Sigmoid colon (tissue), 6 donors: ENCODE measurements at regions not wholly inside any gene's neighbourhood (a gene's known extent, or its start where the extent isn't known, plus 50 kb on each side); places are given as distances from the start of the nearest gene placed in this dataset.

ENCODE experiments used
- DNase-seq: peaks from one replicate; pipeline ENCODE4 v3.0.0-alpha.2; 2019
- H3K27ac ChIP-seq, 4 donors: fragments of 200-600 bp; sonication (generic); one replicate each; pipeline ENCODE4 v1.5.1; 2016 to 2019; ENCODE audit warnings: mild to moderate bottlenecking in 1 of 4
- H3K27me3 ChIP-seq, 3 donors: fragments of 200-600 bp; sonication (generic); one replicate each; pipeline ENCODE4 v1.5.1; 2019; ENCODE audit warnings: mild to moderate bottlenecking in 1 of 3
- H3K36me3 ChIP-seq, 4 donors: fragments of 200-600 bp; sonication (generic); one replicate each; pipeline ENCODE4 v1.5.1; 2016 to 2019
- H3K4me1 ChIP-seq, 4 donors: fragments of 200-600 bp; sonication (generic); one replicate each; pipeline ENCODE4 v1.5.1; 2017 to 2019
- H3K4me3 ChIP-seq, 4 donors: fragments of 200-600 bp; sonication (generic); one replicate each; pipeline ENCODE4 v1.5.1; 2017 to 2019; ENCODE audit warnings: mild to moderate bottlenecking in 2 of 4, moderate library complexity in 1 of 4
- H3K9me3 ChIP-seq, 4 donors: fragments of 200-600 bp in 3 of 4; sonication (generic) in 3 of 4; one replicate each; pipeline versions ENCODE4 v1.5.1 to v1.6.1; 2013 to 2019
- CTCF ChIP-seq, 4 experiments: fragments of 450-650 bp in 3 of 4; fragments of 200-600 bp in 1 of 4; IDR thresholded peaks; one replicate each; pipeline ENCODE4 v1.5.1; 2016 to 2019; ENCODE audit warnings: antibody characterized with exemption in 4 of 4, mild to moderate bottlenecking in 3 of 4, moderate library complexity in 2 of 4
- EP300 ChIP-seq, 4 donors: sonication (generic); formaldehyde crosslinking; IDR thresholded peaks; one replicate each; pipeline ENCODE4 v1.6.1; 2017; ENCODE audit warnings: antibody characterized with exemption in 4 of 4
- POLR2A ChIP-seq, 2 donors: fragments of 450-650 bp; IDR thresholded peaks; one replicate each; pipeline ENCODE4 v1.6.1; 2016; ENCODE audit warnings: antibody characterized with exemption in 2 of 2, mild to moderate bottlenecking in 2 of 2, moderate library complexity in 2 of 2
- POLR2AphosphoS5 ChIP-seq, 4 donors: sonication (generic); formaldehyde crosslinking; IDR thresholded peaks; one replicate each; pipeline ENCODE4 v1.6.1; 2017; ENCODE audit warnings: antibody characterized with exemption in 4 of 4
- whole genome bisulfite sequencing, 2 donors: extraction: QIAGEN DNeasy Blood & Tissue Kit; methylation state at CpG; one replicate each; pipeline ENCODE4 v1.1.7; 2013; 5-methylcytosine and 5-hydroxymethylcytosine counted together
- intact Hi-C: fragments of 100-400 bp; cut with DNase I; formaldehyde crosslinking; loops from one replicate; pipeline ENCODE4 v1.15.1; 2023
- donor health status: healthy with polysubstance abuse.
- donor health status: healthy.

GRCh38 chr1:36642802-36643201 lies 160.1 kb upstream of the CSF3R start:
- peaks cover 0 to 6% (median 0%) of the 10 kb centered on the region in 3 donors for H3K27me3 ChIP-seq
- no peak overlapping the region for H3K27ac ChIP-seq
- no peak overlapping the region for H3K4me3 ChIP-seq
- H3K9me3 ChIP-seq: no peaks in the 10 kb centered on the region
- DNase-seq: no peak
- intact Hi-C loops: no loop called here
- 91 to 96% methylated on average over 2 of the region's 2 CpGs for WGBS, 2 donors
- no peaks in the 10 kb centered on the region for H3K36me3 ChIP-seq
- H3K4me1 ChIP-seq: no peaks in the 10 kb centered on the region
- TF ChIP-seq POLR2A (IDR thresholded peaks at IDR 0.05): no peak
- no peak for TF ChIP-seq CTCF (IDR thresholded peaks at IDR 0.05)
- TF ChIP-seq EP300 (IDR thresholded peaks at IDR 0.05): no peak
- no peak for TF ChIP-seq POLR2AphosphoS5 (IDR thresholded peaks at IDR 0.05)

- no peak for TF ChIP-seq EP300 (IDR thresholded peaks at IDR 0.05)
- TF ChIP-seq POLR2AphosphoS5 (IDR thresholded peaks at IDR 0.05): no peak
- TF ChIP-seq CTCF (IDR thresholded peaks at IDR 0.05): no peak
- TF ChIP-seq POLR2A (IDR thresholded peaks at IDR 0.05): no peak
Measured at GRCh38 chr1:36641776-36642175, 159.1 kb upstream of the CSF3R start.

GRCh38 chr1:36639461-36639860 lies 156.7 kb upstream of the CSF3R start:
- TF ChIP-seq POLR2A (IDR thresholded peaks at IDR 0.05) (no peak), POLR2AphosphoS5 (IDR thresholded peaks at IDR 0.05) (no peak), EP300 (IDR thresholded peaks at IDR 0.05) (no peak), CTCF (IDR thresholded peaks at IDR 0.05) (no peak)
- Histone ChIP-seq H3K4me1 (no peaks in the 10 kb centered on the region), H3K9me3 (no peaks in the 10 kb centered on the region), H3K27ac (no peak overlapping the region), H3K4me3 (no peak overlapping the region), H3K27me3 (no peaks in the 10 kb centered on the region), H3K36me3 (no peaks in the 10 kb centered on the region)
- no peak for DNase-seq
- 87 to 91% methylated on average over 2 of the region's 2 CpGs for WGBS, 2 donors
- intact Hi-C loops: no loop called here

More at GRCh38 chr1:36641776-36642175, 159.1 kb upstream of the CSF3R start:
- H3K4me1 ChIP-seq: no peaks in the 10 kb centered on the region
- no peaks in the 10 kb centered on the region for H3K36me3 ChIP-seq
- DNase-seq: no peak
- 72 to 83% methylated on average over 1 of the region's 1 CpG for WGBS, 2 donors
- no peak overlapping the region for H3K27ac ChIP-seq
- H3K9me3 ChIP-seq: no peaks in the 10 kb centered on the region
- intact Hi-C loops: no loop called here
- H3K4me3 ChIP-seq: no peak overlapping the region
- no peaks in the 10 kb centered on the region for H3K27me3 ChIP-seq

GRCh38 chr1:36638268-36638667 lies 155.6 kb upstream of the CSF3R start:
- TF ChIP-seq POLR2AphosphoS5 (IDR thresholded peaks at IDR 0.05) (no peak), CTCF (IDR thresholded peaks at IDR 0.05) (no peak), POLR2A (IDR thresholded peaks at IDR 0.05) (no peak), EP300 (IDR thresholded peaks at IDR 0.05) (no peak)
- WGBS, 2 donors: 62 to 72% methylated on average over 3 of the region's 3 CpGs
- intact Hi-C loops: no loop called here
- Histone ChIP-seq H3K9me3 (no peaks in the 10 kb centered on the region), H3K27me3 (no peaks in the 10 kb centered on the region), H3K36me3 (no peaks in the 10 kb centered on the region), H3K27ac (no peak overlapping the region), H3K4me3 (no peak overlapping the region), H3K4me1 (no peaks in the 10 kb centered on the region)
- no peak for DNase-seq

- DNase-seq: no peak
- Histone ChIP-seq H3K9me3 (no peaks in the 10 kb centered on the region), H3K36me3 (no peaks in the 10 kb centered on the region), H3K4me3 (no peak overlapping the region), H3K27me3 (no peaks in the 10 kb centered on the region), H3K27ac (no peak overlapping the region), H3K4me1 (no peaks in the 10 kb centered on the region)
- intact Hi-C loops: no loop called here
- WGBS, 2 donors: 75 to 78% methylated on average over 10 of the region's 10 CpGs
- TF ChIP-seq POLR2A (IDR thresholded peaks at IDR 0.05) (no peak), POLR2AphosphoS5 (IDR thresholded peaks at IDR 0.05) (no peak), CTCF (IDR thresholded peaks at IDR 0.05) (no peak), EP300 (IDR thresholded peaks at IDR 0.05) (no peak)
Measured at GRCh38 chr1:36636206-36636605, 153.5 kb upstream of the CSF3R start.
